Breast epithelium (tissue), 4 donors: ENCODE measurements at regions not wholly inside any gene's neighbourhood (a gene's known extent, or its start where the extent isn't known, plus 50 kb on each side); places are given as distances from the start of the nearest gene placed in this dataset.
A peak's percentile ranks its signal among the peaks of the same experiment; 100 is the strongest.

Experiments used
- DNase-seq, 2 donors: peaks; one replicate each; pipeline ENCODE4 v3.0.0-alpha.2; 2019; ENCODE audit warnings: low spot score in 2 of 2
- H3K27ac ChIP-seq, 2 donors: fragments of 200-600 bp; sonication (generic) in 1 of 2; one replicate each; pipeline ENCODE4 v1.5.1; 2016 to 2019; ENCODE audit warnings: mild to moderate bottlenecking in 1 of 2
- H3K27me3 ChIP-seq, 2 donors: fragments of 200-600 bp; sonication (generic) in 1 of 2; one replicate each; pipeline versions ENCODE4 v1.5.1 to v1.6.0; 2017 to 2019; ENCODE audit warnings: control low read depth in 1 of 2, mild to moderate bottlenecking in 1 of 2
- H3K36me3 ChIP-seq: fragments of 200-600 bp; one replicate; pipeline ENCODE4 v1.5.1; 2019
- H3K4me1 ChIP-seq, 2 donors: fragments of 200-600 bp; sonication (generic); one replicate each; pipeline ENCODE4 v1.5.1; 2016 to 2019; ENCODE audit warnings: control low read depth in 1 of 2
- H3K4me3 ChIP-seq, 3 donors: fragments of 200-600 bp; sonication (generic); 1 replicate in 2 of 3; 2 replicates in 1 of 3; pipeline ENCODE4 v1.5.1; 2016 to 2019; ENCODE audit warnings: mild to moderate bottlenecking in 3 of 3, moderate library complexity in 2 of 3
- H3K9me3 ChIP-seq, 2 donors: fragments of 200-600 bp; sonication (generic) in 1 of 2; one replicate each; pipeline ENCODE4 v1.5.1; 2016 to 2019; ENCODE audit warnings: control low read depth in 1 of 2
- CTCF ChIP-seq, 3 donors: fragments of 450-650 bp; IDR thresholded peaks; one replicate each; pipeline ENCODE4 v1.5.1; 2016 to 2017; ENCODE audit warnings: antibody characterized with exemption in 3 of 3, mild to moderate bottlenecking in 3 of 3, moderate library complexity in 3 of 3
- POLR2A ChIP-seq: fragments of 450-650 bp; IDR thresholded peaks from one replicate; pipeline ENCODE4 v1.6.1; 2016; ENCODE audit warnings: antibody characterized with exemption, mild to moderate bottlenecking, moderate library complexity
- POLR2AphosphoS5 ChIP-seq, 3 donors: sonication (generic); formaldehyde crosslinking; IDR thresholded peaks; one replicate each; pipeline ENCODE4 v1.6.1; 2017; ENCODE audit warnings: antibody characterized with exemption in 3 of 3
- intact Hi-C: fragments of 100-400 bp; cut with DNase I; formaldehyde crosslinking; loops from one replicate; pipeline ENCODE4 v1.15.1; 2023; ENCODE audit warnings: low total_unique reads

- H3K36me3 ChIP-seq: no peaks in the 10 kb centered on the region
- intact Hi-C loops: loop anchor here (10.0 kb wide), 1 partner anchor 287 kb away; no protein-coding TSS in a partner anchor
Measured at GRCh38 chr6:109257494-109257893, 124.8 kb downstream of the CD164 start.

GRCh38 chr6:109255946-109256640 is 126.2 kb downstream of the CD164 start:
- intact Hi-C loops: loop anchor here (10.0 kb wide), 1 partner anchor 289 kb away; no protein-coding TSS in a partner anchor
- TF ChIP-seq CTCF (IDR thresholded peaks at IDR 0.05) (no peak), POLR2A (no peak), POLR2AphosphoS5 (IDR thresholded peaks at IDR 0.05) (no peak)
- peak overlapping the region; percentile 28 to 60 for H3K27ac ChIP-seq

More at GRCh38 chr6:109257494-109257893, 124.8 kb downstream of the CD164 start:
- Histone ChIP-seq H3K27ac (no peak overlapping the region), H3K9me3 (no peaks in the 10 kb centered on the region), H3K27me3 (no peaks in the 10 kb centered on the region), H3K4me1 (no peaks in the 10 kb centered on the region), H3K4me3 (no peak overlapping the region)
- DNase-seq: no peak
- no peak for TF ChIP-seq POLR2A
- TF ChIP-seq CTCF (IDR thresholded peaks at IDR 0.05): no peak
- TF ChIP-seq POLR2AphosphoS5 (IDR thresholded peaks at IDR 0.05): no peak

GRCh38 chr6:109255087-109255486 is 127.2 kb downstream of the CD164 start:
- no peaks in the 10 kb centered on the region for H3K27me3 ChIP-seq
- no peak for DNase-seq
- no peaks in the 10 kb centered on the region for H3K4me1 ChIP-seq
- intact Hi-C loops: loop anchor here (10.0 kb wide), 1 partner anchor 290 kb away; no protein-coding TSS in a partner anchor
- H3K27ac ChIP-seq: no peak overlapping the region
- TF ChIP-seq POLR2AphosphoS5 (IDR thresholded peaks at IDR 0.05) (no peak), POLR2A (no peak), CTCF (IDR thresholded peaks at IDR 0.05) (no peak)
- no peaks in the 10 kb centered on the region for H3K9me3 ChIP-seq
- no peaks in the 10 kb centered on the region for H3K36me3 ChIP-seq
- no peak overlapping the region for H3K4me3 ChIP-seq

More at GRCh38 chr6:109255946-109256640, 126.2 kb downstream of the CD164 start:
- Histone ChIP-seq H3K9me3 (no peaks in the 10 kb centered on the region), H3K27me3 (no peaks in the 10 kb centered on the region), H3K4me1 (no peaks in the 10 kb centered on the region), H3K36me3 (no peaks in the 10 kb centered on the region), H3K4me3 (no peak overlapping the region)
- DNase-seq: no peak

GRCh38 chr6:109253366-109253765 is 128.9 kb downstream of the CD164 start:
- Histone ChIP-seq H3K4me3 (no peak overlapping the region), H3K36me3 (no peaks in the 10 kb centered on the region), H3K9me3 (no peaks in the 10 kb centered on the region), H3K27ac (peak overlapping the region; percentile 58 to 74), H3K27me3 (no peaks in the 10 kb centered on the region), H3K4me1 (no peaks in the 10 kb centered on the region)
- DNase-seq: no peak
- intact Hi-C loops: loop anchor here (10.0 kb wide), 1 partner anchor 291 kb away; no protein-coding TSS in a partner anchor
- TF ChIP-seq POLR2AphosphoS5 (IDR thresholded peaks at IDR 0.05) (no peak), POLR2A (no peak), CTCF (IDR thresholded peaks at IDR 0.05) (no peak)

GRCh38 chr6:109252261-109253041 is 129.8 kb downstream of the CD164 start:
- H3K27ac ChIP-seq: peak overlapping the region; percentile 58 to 74
- DNase-seq: no peak

More at GRCh38 chr6:109252261-109253041, 129.8 kb downstream of the CD164 start:
- no peaks in the 10 kb centered on the region for H3K9me3 ChIP-seq
- H3K4me3 ChIP-seq: no peak overlapping the region
- intact Hi-C loops: loop anchor here (10.0 kb wide), 1 partner anchor 292 kb away; no protein-coding TSS in a partner anchor
- H3K4me1 ChIP-seq: no peaks in the 10 kb centered on the region
- TF ChIP-seq POLR2AphosphoS5 (IDR thresholded peaks at IDR 0.05) (no peak), POLR2A (no peak), CTCF (IDR thresholded peaks at IDR 0.05) (no peak)
- H3K36me3 ChIP-seq: no peaks in the 10 kb centered on the region
- no peaks in the 10 kb centered on the region for H3K27me3 ChIP-seq
